ENCODE measurements at regions not wholly inside any gene's neighbourhood (a gene's known extent, or its start where the extent isn't known, plus 50 kb on each side); places are given as distances from the start of the nearest gene placed in this dataset.
A peak's percentile ranks its signal among the peaks of the same experiment; 100 is the strongest.

GRCh38 chr11:26227883-26228502 lies 103.9 kb upstream of the ANO3 start:
- peak overlapping the region; percentile 27 for H3K4me3 ChIP-seq (ENCODE audit: low read depth, low read length)
- no peak for TF ChIP-seq CTCF (IDR thresholded peaks at IDR 0.05; ENCODE audit: low read depth, low read length)

GRCh38 chr11:26228778-26229177 lies 103.2 kb upstream of the ANO3 start:
- TF ChIP-seq CTCF (IDR thresholded peaks at IDR 0.05; ENCODE audit: low read depth, low read length), result no peak
- H3K4me3 ChIP-seq (ENCODE audit: low read depth, low read length), result no peak overlapping the region

- no peak overlapping the region for H3K4me3 ChIP-seq (ENCODE audit: low read depth, low read length)
- no peak for TF ChIP-seq CTCF (IDR thresholded peaks at IDR 0.05; ENCODE audit: low read depth, low read length)
Observed at GRCh38 chr11:26229257-26229656, 102.7 kb upstream of the ANO3 start.

- H3K4me3 ChIP-seq (ENCODE audit: low read depth, low read length), result no peak overlapping the region
- no peak for TF ChIP-seq CTCF (IDR thresholded peaks at IDR 0.05; ENCODE audit: low read depth, low read length)
Observed at GRCh38 chr11:26229981-26230380, 101.9 kb upstream of the ANO3 start.

- no peak for TF ChIP-seq CTCF (IDR thresholded peaks at IDR 0.05; ENCODE audit: low read depth, low read length)
- no peak overlapping the region for H3K4me3 ChIP-seq (ENCODE audit: low read depth, low read length)
Observed at GRCh38 chr11:26231252-26231661, 100.7 kb upstream of the ANO3 start.

GRCh38 chr11:26234451-26234850 lies 97.5 kb upstream of the ANO3 start:
- TF ChIP-seq CTCF (IDR thresholded peaks at IDR 0.05; ENCODE audit: low read depth, low read length), result no peak
- no peak overlapping the region for H3K4me3 ChIP-seq (ENCODE audit: low read depth, low read length)

- no peak for TF ChIP-seq CTCF (IDR thresholded peaks at IDR 0.05; ENCODE audit: low read depth, low read length)
- no peak overlapping the region for H3K4me3 ChIP-seq (ENCODE audit: low read depth, low read length)
Observed at GRCh38 chr11:26243426-26243825, 88.5 kb upstream of the ANO3 start.
